Endothelial cell of umbilical vein (primary cell): ENCODE measurements at regions not wholly inside any gene's neighbourhood (a gene's known extent, or its start where the extent isn't known, plus 50 kb on each side); places are given as distances from the start of the nearest gene placed in this dataset.

Experiments
- BruUV-seq: library from RNA; stranded (reverse); fragments of 400-500 nt; replicated peaks from 2 replicates; lab custom pipeline; 2021; lab: Mats Ljungman, UMichigan
- CTCF ChIA-PET: fragments of 300-600, 350-600 bp; sonication (Branson Sonifier 250); formaldehyde crosslinking; loops from one replicate; lab custom pipeline; 2021; ENCODE audit warnings: antibody characterized with exemption, inconsistent platforms; lab: Charles Lee
- POLR2A ChIA-PET: fragments of 300-600, 350-600 bp; sonication (Branson Sonifier 250); formaldehyde crosslinking; loops from one replicate; lab custom pipeline; 2021; ENCODE audit warnings: antibody characterized with exemption, inconsistent platforms; lab: Charles Lee
- DNase-seq: peaks from one replicate; pipeline ENCODE4 v3.0.0-alpha.2; 2011; ENCODE audit warnings: low read depth, low spot score
- FAIRE-seq: peaks from 2 replicates; lab custom pipeline; 2011; peaks lifted over from hg19 to GRCh38; lab: Jason Lieb, UNC
- H2AFZ ChIP-seq: 2 replicates; pipeline ENCODE4 v1.6.0; 2012; ENCODE audit warnings: low read depth, low read length, control low read depth, inconsistent platforms
- H3K27ac ChIP-seq: 2 replicates; pipeline ENCODE4 v1.5.1; 2011; ENCODE audit warnings: low read depth, mild to moderate bottlenecking, control low read depth, low read length, moderate library complexity; ENCODE audit not compliant: insufficient read depth
- H3K27me3 ChIP-seq, 2 experiments: 2 replicates each; pipeline versions ENCODE4 v1.6.0 to v1.6.1; 2011; ENCODE audit warnings: low read length in 2 of 2, mixed read lengths in 1 of 2; ENCODE audit not compliant: control insufficient read depth in 2 of 2, insufficient read depth in 2 of 2
- H3K36me3 ChIP-seq, 2 experiments: 2 replicates in 1 of 2; 3 replicates in 1 of 2; pipeline ENCODE4 v1.5.1; 2011; ENCODE audit warnings: low read length in 2 of 2, mild to moderate bottlenecking in 1 of 2, moderate library complexity in 1 of 2; ENCODE audit not compliant: control insufficient read depth in 2 of 2, insufficient read depth in 2 of 2; ENCODE audit errors: extremely low read depth in 1 of 2
- H3K4me1 ChIP-seq: 3 replicates; pipeline ENCODE4 v1.5.1; 2011; ENCODE audit warnings: mild to moderate bottlenecking, low read length; ENCODE audit not compliant: control insufficient read depth, insufficient read depth; ENCODE audit errors: extremely low read depth
- H3K4me2 ChIP-seq: 2 replicates; pipeline ENCODE4 v1.6.1; 2011; ENCODE audit warnings: low read length, control low read depth, mixed read lengths; ENCODE audit not compliant: insufficient read depth
- H3K4me3 ChIP-seq, 3 experiments: fragments of 200-600 bp in 1 of 3; sonication (generic), shearing (Covaris generic) in 1 of 3; replicated peaks in 1 of 3; 2 replicates each; pipeline ENCODE4 v1.5.1; 2011 to 2016; ENCODE audit warnings: control low read depth in 3 of 3, low read length in 3 of 3, mild to moderate bottlenecking in 2 of 3, inconsistent platforms in 1 of 3, low read depth in 1 of 3, moderate library complexity in 1 of 3; ENCODE audit not compliant: insufficient read depth in 1 of 3
- H3K79me2 ChIP-seq: 2 replicates; pipeline ENCODE4 v1.6.0; 2012; ENCODE audit warnings: low read length, inconsistent platforms; ENCODE audit not compliant: control insufficient read depth, insufficient read depth
- H3K9ac ChIP-seq: replicated peaks from 2 replicates; pipeline ENCODE3; 2011; ENCODE audit warnings: low read length, control low read depth; ENCODE audit not compliant: insufficient read depth; ENCODE audit errors: extremely low read depth
- H3K9me1 ChIP-seq: replicated peaks from 3 replicates; pipeline ENCODE4 v1.6.0; 2011; ENCODE audit warnings: mild to moderate bottlenecking, low read length; ENCODE audit not compliant: control insufficient read depth, insufficient read depth; ENCODE audit errors: extremely low read depth
- H3K9me3 ChIP-seq: replicated peaks from 2 replicates; pipeline ENCODE4 v1.5.1; 2012; ENCODE audit warnings: low read length, inconsistent platforms; ENCODE audit not compliant: control insufficient read depth, insufficient read depth
- H4K20me1 ChIP-seq: replicated peaks from 2 replicates; pipeline ENCODE3; 2011; ENCODE audit warnings: mild to moderate bottlenecking, low read length; ENCODE audit not compliant: control insufficient read depth, insufficient read depth; ENCODE audit errors: extremely low read depth
- EZH2 ChIP-seq: IDR thresholded peaks from 2 replicates; pipeline ENCODE4 v1.6.1; 2012; ENCODE audit warnings: borderline replicate concordance, low read depth, mild to moderate bottlenecking, moderate library complexity, low read length, inconsistent platforms; ENCODE audit not compliant: severe bottlenecking
- FOS ChIP-seq: IDR thresholded peaks from 2 replicates; pipeline ENCODE4 v1.6.1; 2011; ENCODE audit warnings: mild to moderate bottlenecking, low read length, moderate library complexity, borderline replicate concordance; ENCODE audit not compliant: insufficient read depth
- GATA2 ChIP-seq: IDR thresholded peaks from 2 replicates; pipeline ENCODE4 v1.7.0; 2011; ENCODE audit warnings: low read depth, mild to moderate bottlenecking, moderate library complexity, mixed read lengths, low read length; ENCODE audit not compliant: insufficient read length, insufficient read depth
- JUN ChIP-seq: IDR thresholded peaks from 2 replicates; pipeline ENCODE4 v1.6.1; 2011; ENCODE audit warnings: borderline replicate concordance, low read depth; ENCODE audit not compliant: insufficient read length, insufficient read depth
- MYC ChIP-seq: IDR thresholded peaks from one replicate; pipeline ENCODE4 v1.6.1; 2011; ENCODE audit warnings: mild to moderate bottlenecking, low read depth, low read length
- POLR2A ChIP-seq: IDR thresholded peaks from 2 replicates; pipeline ENCODE4 v1.6.1; 2012; ENCODE audit warnings: low read depth, mild to moderate bottlenecking, control low read depth, low read length
- POLR2AphosphoS5 ChIP-seq: IDR thresholded peaks from 2 replicates; pipeline ENCODE4 v1.6.1; 2012; ENCODE audit warnings: low read depth, mild to moderate bottlenecking, control low read depth, low read length, moderate library complexity; ENCODE audit not compliant: insufficient read depth
- dilution Hi-C: fragments of 300-500 bp; cut with MboI; formaldehyde crosslinking; loops from one replicate; pipeline ENCODE4 v1.15.0; 2019; ENCODE audit warnings: low sequenced_read_pairs; ENCODE audit not compliant: extremely low pct_ligation_motif_present
- intact Hi-C: fragments of 100-400 bp; cut with micrococcal nuclease; formaldehyde crosslinking; loops from one replicate; pipeline ENCODE4 v1.10.0; 2022
- TF ChIP-seq, protein P1 (sequence below): IDR thresholded peaks from 2 replicates; pipeline ENCODE4 v1.6.1; 2011; ENCODE audit not compliant: insufficient read depth, insufficient read length
- TF ChIP-seq, protein P2 (sequence below), 2 donors: IDR thresholded peaks; 1 replicate in 1 of 2; 2 replicates in 1 of 2; pipeline ENCODE4 v1.5.1; 2011; ENCODE audit warnings: low read length in 2 of 2, mild to moderate bottlenecking in 2 of 2, moderate library complexity in 2 of 2, control low read depth in 1 of 2, inconsistent platforms in 1 of 2, low read depth in 1 of 2; ENCODE audit not compliant: insufficient read depth in 1 of 2; ENCODE audit errors: extremely low read depth in 1 of 2

DNA sequence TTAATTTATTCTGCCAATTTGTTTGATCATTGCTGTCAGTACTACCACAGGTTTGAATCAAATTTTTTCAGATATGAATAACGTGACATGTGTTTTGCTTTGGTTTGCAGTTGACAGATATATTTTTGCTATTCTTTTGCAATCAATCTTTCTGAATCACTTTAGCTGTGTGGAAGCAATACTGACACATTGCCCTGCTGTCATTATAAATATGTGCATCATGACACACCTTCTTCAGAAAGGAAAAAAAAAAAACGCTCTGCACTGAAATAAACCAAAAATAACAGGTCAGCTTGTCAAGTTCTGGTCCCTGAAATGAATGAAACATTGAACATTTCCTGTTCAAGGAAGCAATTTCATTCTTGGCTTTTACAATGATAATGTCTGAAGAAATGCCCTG, 93.8 kb upstream of the FAM13C start:
- DNase-seq (no peak), FAIRE-seq (no peak)
- H3K9ac ChIP-seq = no peak overlapping the region
- H3K4me3 ChIP-seq = no peak overlapping the region
- CTCF ChIA-PET = no interaction called here
- no peaks in the 10 kb centered on the region for H3K9me3 ChIP-seq
- no peaks in the 10 kb centered on the region for H3K79me2 ChIP-seq
- H3K27ac ChIP-seq = no peak overlapping the region
- intact Hi-C loops (no loop called here), dilution Hi-C loops (no loop called here)
- no TSS peak for BruUV-seq
- TF ChIP-seq JUN (no peak), POLR2A (no peak), EZH2 (no peak), GATA2 (no peak), POLR2AphosphoS5 (no peak), MYC (no peak), FOS (no peak)
- TF ChIP-seq, protein P1, sequence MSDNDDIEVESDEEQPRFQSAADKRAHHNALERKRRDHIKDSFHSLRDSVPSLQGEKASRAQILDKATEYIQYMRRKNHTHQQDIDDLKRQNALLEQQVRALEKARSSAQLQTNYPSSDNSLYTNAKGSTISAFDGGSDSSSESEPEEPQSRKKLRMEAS = no peak
- TF ChIP-seq, protein P2, sequence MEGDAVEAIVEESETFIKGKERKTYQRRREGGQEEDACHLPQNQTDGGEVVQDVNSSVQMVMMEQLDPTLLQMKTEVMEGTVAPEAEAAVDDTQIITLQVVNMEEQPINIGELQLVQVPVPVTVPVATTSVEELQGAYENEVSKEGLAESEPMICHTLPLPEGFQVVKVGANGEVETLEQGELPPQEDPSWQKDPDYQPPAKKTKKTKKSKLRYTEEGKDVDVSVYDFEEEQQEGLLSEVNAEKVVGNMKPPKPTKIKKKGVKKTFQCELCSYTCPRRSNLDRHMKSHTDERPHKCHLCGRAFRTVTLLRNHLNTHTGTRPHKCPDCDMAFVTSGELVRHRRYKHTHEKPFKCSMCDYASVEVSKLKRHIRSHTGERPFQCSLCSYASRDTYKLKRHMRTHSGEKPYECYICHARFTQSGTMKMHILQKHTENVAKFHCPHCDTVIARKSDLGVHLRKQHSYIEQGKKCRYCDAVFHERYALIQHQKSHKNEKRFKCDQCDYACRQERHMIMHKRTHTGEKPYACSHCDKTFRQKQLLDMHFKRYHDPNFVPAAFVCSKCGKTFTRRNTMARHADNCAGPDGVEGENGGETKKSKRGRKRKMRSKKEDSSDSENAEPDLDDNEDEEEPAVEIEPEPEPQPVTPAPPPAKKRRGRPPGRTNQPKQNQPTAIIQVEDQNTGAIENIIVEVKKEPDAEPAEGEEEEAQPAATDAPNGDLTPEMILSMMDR (IDR thresholded peaks at IDR 0.05; ENCODE audit: extremely low read depth in 1 of 2, insufficient read depth in 1 of 2, low read depth in 1 of 2, low read length in 2 of 2) = no peak
- no peaks in the 10 kb centered on the region for H4K20me1 ChIP-seq
- no peak overlapping the region for H3K4me2 ChIP-seq
- H2AFZ ChIP-seq = no peak overlapping the region
- no peaks in the 10 kb centered on the region for H3K36me3 ChIP-seq
- POLR2A ChIA-PET = no interaction called here
- no peaks in the 10 kb centered on the region for H3K9me1 ChIP-seq
- H3K27me3 ChIP-seq = no peaks in the 10 kb centered on the region
- H3K4me1 ChIP-seq = no peaks in the 10 kb centered on the region
